ENCODE measurements at regions not wholly inside any gene's neighbourhood (a gene's known extent, or its start where the extent isn't known, plus 50 kb on each side); places are given as distances from the start of the nearest gene placed in this dataset.

DNA sequence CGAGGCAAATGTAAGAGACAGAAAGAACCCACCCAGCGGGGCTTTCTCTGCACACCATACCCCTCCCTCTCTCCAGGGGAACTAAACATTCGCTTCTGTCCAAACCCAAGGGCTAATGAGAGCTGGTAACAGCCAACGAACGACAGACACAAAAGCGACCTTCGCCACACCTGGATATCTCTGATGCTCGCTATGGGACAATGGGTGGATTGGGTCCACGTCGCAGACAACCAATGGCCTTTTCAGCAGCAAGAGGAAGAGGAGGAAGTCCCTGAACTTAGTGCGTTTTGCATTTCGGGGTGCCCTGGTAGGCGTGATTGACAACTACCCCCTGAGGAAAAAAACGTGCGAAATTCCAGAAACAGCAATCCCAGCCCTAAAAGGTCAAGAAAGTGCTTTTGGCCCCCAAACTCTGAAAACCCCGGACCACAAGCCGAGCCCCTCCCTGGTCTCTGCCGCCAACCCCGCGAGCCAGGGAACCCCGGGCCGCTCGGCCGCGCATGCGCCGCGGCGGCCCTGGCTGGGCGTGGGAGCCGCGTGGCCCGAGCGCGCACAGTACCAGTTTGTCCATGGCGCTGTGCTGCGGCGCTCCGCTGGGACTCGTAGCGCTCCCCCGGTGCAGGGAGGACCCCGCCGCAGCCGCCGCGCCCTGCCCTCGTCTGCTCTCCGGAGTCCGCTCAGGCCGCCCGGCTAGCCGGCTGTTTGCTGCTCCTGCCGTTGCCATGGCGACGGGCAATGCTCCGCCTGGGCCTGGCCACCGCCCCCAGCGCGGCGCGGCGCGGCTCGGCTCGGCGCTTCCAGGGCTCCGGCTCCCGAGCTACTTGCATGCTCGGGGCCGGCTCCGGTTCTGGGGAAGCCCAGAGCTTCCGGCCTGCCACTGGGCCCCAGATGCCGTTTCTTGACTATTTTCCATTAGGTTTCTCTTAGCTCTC is 66.9 kb upstream of the DNAH5 start:
- peak; percentile 36 for DNase-seq

DNA sequence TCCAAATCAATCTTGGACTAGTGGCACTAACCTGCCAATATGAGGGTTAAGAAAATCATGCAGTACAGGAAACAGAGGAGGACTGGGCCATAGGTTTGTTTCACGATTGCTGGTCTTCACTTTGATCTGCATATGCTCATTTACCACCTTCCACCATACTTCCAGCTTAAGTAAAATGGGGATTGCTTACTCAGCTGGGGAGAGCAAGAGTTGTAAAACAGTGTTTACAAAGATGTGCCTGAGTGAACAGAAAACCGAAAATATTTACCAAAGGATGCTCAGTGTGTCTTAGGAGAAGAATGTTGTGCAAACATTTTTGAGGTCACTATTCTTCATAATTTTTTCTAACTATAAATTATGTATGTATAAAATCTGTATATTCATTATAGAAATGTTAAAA is 65.1 kb upstream of the DNAH5 start:
- DNase-seq = no peak

DNA sequence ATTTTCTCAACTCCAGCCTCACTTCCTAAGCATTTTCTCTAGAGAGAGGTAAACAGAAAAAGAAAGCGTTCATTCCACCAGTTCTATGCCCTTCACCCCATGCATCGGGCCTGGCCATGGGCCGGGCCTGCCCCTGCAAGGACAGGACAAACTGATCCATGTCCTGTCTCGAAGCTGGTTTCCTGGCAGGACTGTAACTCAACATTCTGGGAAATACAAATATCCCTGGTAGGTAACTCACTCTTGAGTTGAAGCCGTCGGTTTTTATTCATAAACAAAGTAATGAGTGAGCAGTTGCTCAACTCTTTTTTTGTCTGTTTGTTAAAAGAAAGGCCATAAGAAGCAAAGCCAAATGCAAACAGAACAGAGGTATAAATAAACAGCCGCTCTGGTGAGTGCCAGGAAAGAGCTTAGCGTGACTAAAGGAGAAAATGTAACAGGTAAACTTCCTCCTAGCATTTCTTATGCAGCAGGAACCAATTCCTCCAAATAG is 64.4 kb upstream of the DNAH5 start:
- no peak for DNase-seq

DNA sequence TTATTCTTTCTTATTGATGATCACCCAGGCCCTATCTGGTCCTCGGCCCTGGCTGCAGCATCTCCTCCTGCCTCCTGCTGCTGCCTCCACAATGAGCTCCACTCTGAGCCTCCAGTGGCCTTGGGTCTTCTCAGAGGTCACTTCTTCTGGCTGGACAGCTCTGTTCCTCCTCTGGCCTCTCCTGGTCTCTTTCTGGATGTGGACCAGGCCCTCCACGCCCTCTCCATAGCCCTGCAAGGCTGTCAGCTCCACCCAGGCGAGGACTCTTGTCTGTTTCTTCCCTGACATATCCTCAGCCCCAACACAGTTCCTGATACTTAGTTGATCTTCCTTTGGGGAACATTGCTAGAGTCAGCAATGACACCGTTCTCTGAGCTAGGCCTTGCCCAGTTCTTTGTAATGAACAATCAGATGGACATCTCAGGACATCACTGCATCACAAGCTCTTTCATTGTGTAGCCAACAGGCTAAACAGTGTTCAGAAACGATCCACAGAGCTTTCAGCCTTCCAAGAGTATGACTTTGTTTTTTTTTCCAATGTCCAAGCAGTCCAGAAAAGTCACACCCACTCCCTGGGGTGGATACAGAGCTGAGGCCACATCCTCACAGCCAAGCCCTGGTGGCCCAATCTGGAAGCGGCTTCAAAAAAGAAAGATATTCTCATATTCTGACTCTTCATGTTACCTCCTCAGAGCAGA is 62.5 kb upstream of the DNAH5 start:
- DNase-seq = no peak

DNA sequence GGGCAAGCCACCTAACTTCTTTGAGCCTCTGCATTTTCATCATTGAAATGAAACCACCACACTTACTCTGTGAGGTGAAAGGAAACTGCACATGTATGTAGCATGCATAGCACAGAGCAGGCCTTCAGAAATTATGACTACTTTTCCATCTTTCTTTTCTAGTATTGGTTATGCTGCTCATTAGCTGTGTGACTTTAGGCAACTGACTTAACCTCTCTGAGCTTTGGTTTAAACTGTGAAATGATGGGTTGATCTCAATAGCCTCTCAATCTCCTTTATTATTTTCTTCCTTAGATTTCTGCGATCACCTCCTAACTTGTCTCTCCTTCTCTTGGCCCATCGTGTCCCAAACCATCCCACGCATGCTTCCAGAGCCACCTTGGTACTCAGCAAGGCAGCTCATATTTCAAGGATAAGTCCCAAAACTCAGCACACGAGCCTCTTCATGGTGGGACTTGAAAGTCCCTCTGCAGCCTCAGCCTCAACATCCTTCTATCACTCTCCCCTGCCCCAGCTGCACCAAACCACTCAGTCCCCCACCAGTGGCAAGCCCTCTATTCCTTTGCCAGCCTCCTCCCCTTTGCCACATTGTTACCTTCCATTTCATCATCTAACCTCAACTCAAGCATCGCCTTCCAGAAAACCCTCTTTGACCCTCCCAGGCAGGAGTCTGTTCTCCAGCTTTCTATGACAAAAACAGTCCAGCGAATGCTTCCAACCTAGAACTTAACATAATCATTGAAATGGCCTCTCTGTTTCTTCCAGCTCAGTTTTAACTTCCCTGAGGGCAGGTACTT is 60.3 kb upstream of the DNAH5 start:
- DNase-seq = no peak

DNA sequence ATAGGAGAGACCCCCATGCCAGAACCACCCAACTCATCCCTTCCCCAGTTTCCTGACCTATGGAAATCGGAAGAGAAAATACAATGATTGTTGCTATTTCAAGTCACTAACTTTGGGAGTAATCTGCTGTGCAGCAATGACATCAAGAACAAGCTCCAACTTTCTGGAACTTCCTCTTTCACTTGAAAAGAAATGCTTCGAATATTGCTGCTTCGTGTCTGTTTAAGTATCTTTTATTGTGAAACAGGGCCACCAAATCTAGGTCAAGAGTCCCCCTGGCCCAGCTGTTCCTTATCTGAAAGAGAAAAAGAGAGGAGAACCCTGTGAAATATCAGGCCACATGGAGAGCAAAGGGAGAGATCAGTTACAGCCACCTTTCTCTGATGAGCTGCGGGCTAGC is 59.4 kb upstream of the DNAH5 start:
- no peak for DNase-seq

DNA sequence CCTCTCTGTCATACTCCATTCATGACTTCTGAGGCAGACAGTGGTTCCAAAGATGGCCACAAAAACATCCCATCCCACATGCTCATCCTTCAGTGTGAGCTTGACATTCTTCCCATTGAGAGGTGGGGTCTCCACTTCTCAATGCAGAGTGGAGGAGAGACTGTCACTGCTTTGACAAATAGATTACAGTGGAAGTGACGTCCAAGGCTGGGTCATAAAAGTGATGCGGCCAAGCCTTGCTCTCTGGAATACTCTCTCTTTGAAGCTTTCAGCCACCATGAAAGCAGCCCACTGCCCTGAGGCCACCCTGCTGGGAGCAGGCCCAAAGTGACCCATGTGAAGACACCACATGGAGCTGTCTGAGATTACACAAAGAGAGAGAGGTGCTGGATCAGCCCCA is 59.0 kb upstream of the DNAH5 start:
- no peak for DNase-seq

DNA sequence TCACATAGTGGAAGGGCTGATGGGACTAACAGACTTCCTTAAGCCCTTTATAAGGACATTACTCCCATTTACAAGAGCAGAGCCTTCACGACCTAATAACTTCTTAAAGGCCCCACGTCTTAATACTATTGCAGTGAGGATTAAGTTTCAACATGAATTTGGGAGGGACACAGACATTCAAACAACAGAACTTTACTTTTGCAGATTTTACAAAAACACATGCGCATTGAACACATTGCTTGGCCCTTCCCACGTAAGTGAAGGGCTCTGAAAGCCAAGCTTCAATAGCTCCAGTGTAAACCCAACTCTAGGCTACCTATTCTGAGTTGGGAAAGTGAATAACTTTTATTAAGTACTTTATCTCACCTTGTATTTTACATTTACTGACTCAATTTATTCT is 53.8 kb upstream of the DNAH5 start:
- no peak for DNase-seq

DNA sequence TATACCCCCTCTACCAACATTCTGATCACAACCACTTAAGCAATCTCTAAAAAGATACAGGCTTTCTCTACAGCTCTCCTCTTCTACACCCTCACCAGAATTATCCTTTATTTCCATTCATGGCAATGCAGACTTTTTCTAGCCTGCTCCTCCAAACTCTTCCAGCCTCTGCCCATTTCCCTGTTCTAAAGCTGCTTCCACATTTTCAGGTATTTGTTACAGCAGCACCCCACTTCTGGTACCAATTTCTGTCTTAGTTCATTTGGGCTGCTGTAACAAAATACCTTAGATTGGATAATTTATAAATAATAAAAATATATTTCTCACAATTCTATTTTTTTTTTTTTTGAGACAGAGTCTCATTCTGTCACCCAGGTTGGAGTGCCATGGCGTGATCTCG is 53.0 kb upstream of the DNAH5 start:
- no peak for DNase-seq

DNA sequence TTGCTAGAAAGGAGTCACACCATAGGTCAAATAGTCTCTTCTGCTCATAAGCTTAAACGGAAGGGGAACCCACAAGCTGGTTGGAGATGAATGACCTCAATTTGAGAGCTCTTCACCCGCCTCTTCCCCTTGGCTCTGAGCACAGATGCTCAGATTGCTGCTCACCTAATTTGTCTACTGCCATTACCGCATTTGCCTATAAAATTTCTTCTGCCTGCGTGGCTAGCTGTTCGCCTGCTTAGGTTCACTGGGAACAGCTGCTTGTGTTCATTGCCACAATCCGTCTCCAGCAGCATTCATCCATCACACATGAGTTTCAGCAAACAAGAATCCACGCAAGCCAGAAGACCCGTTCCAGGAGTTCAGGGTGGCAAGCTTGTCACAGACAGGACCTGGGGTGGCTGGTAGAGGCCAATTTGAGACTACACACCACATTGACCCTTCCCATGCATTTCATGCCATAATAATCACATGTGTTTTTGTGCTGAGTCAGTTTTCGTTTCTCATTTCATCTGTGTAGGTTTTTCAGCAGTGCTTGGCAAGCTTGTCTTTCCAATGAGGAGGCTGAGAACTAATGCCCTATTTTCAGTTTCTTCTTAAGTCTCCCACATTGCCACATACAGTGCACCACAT is 50.2 kb upstream of the DNAH5 start:
- no peak for DNase-seq

Data from stimulated activated CD4-positive, alpha-beta T cell treated with anti-CD3 and anti-CD28 coated beads, Interleukin-12 subunit alpha, Interleukin-12 subunit beta, amount 100 ng/mL, for 4 hours (primary cell).